ENCODE measurements at regions not wholly inside any gene's neighbourhood (a gene's known extent, or its start where the extent isn't known, plus 50 kb on each side); places are given as distances from the start of the nearest gene placed in this dataset.

DNA sequence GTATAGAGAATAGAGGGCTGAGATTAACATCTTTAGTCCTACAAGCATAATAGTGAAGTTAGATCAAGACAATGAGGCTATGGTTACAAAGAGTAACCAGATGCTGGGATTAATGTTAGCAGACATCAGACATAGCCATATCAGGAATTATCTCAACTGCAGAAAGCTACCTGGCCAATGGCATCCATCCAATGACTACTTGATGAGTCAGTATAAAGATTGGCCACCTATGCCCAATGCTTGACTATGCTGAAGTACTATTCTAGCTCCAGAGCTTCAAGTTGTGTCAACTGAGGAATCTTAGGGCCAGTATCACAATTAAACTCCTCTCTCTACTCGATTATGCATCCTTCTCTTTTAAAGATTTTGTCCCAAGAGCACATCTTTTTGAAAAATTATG, 541.4 kb downstream of the PRELID2 start:
- Histone ChIP-seq H3K9me3 (ENCODE audit: control insufficient read depth in 4 of 4, insufficient read depth in 3 of 4, low read length in 3 of 4) (peaks cover 0 to 2% (median 0%) of the 10 kb centered on the region in 4 donors), H3K4me3 (no peak overlapping the region), H3K27ac (ENCODE audit: low read depth in 1 of 2, low read length in 1 of 2) (no peak overlapping the region), H3K9ac (ENCODE audit: insufficient read depth in 1 of 2, low read length in 2 of 2) (no peak overlapping the region), H3K27me3 (ENCODE audit: control insufficient read depth in 3 of 3, insufficient read depth in 3 of 3, low read length in 2 of 3) (no peaks in the 10 kb centered on the region), H3K36me3 (ENCODE audit: control insufficient read depth in 4 of 4, insufficient read depth in 4 of 4, low read length in 4 of 4) (no peaks in the 10 kb centered on the region), H3K4me1 (ENCODE audit: control insufficient read depth in 5 of 5, insufficient read depth in 5 of 5, low read length in 5 of 5) (peaks cover 0 to 7% (median 0%) of the 10 kb centered on the region in 5 donors)
- TF ChIP-seq, protein P1, sequence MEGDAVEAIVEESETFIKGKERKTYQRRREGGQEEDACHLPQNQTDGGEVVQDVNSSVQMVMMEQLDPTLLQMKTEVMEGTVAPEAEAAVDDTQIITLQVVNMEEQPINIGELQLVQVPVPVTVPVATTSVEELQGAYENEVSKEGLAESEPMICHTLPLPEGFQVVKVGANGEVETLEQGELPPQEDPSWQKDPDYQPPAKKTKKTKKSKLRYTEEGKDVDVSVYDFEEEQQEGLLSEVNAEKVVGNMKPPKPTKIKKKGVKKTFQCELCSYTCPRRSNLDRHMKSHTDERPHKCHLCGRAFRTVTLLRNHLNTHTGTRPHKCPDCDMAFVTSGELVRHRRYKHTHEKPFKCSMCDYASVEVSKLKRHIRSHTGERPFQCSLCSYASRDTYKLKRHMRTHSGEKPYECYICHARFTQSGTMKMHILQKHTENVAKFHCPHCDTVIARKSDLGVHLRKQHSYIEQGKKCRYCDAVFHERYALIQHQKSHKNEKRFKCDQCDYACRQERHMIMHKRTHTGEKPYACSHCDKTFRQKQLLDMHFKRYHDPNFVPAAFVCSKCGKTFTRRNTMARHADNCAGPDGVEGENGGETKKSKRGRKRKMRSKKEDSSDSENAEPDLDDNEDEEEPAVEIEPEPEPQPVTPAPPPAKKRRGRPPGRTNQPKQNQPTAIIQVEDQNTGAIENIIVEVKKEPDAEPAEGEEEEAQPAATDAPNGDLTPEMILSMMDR (IDR thresholded peaks at IDR 0.05; ENCODE audit: control extremely low read depth, extremely low read depth), result no peak
- ATAC-seq (ENCODE audit: insufficient read depth, low FRiP score) (no peak), DNase-seq (no peak)
- 50 to 54% methylated on average over 1 of the region's 1 CpG for WGBS, 2 donors

GRCh38 chr5:145292278-145292677, 542.9 kb downstream of the PRELID2 start:
- WGBS, 2 donors, result 48 to 70% methylated on average over 3 of the region's 3 CpGs
- DNase-seq, result no peak
- ATAC-seq (ENCODE audit: insufficient read depth, low FRiP score), result no peak
- Histone ChIP-seq H3K36me3 (ENCODE audit: control insufficient read depth in 4 of 4, insufficient read depth in 4 of 4, low read length in 4 of 4) (no peaks in the 10 kb centered on the region), H3K27ac (ENCODE audit: low read depth in 1 of 2, low read length in 1 of 2) (no peak overlapping the region), H3K9ac (ENCODE audit: insufficient read depth in 1 of 2, low read length in 2 of 2) (no peak overlapping the region), H3K4me3 (no peak overlapping the region), H3K4me1 (ENCODE audit: control insufficient read depth in 5 of 5, insufficient read depth in 5 of 5, low read length in 5 of 5) (peaks cover 0 to 7% (median 0%) of the 10 kb centered on the region in 5 donors), H3K27me3 (ENCODE audit: control insufficient read depth in 3 of 3, insufficient read depth in 3 of 3, low read length in 2 of 3) (no peaks in the 10 kb centered on the region), H3K9me3 (ENCODE audit: control insufficient read depth in 4 of 4, insufficient read depth in 3 of 4, low read length in 3 of 4) (no peaks in the 10 kb centered on the region)
- TF ChIP-seq, protein P1 (IDR thresholded peaks at IDR 0.05; ENCODE audit: control extremely low read depth, extremely low read depth), result no peak

GRCh38 chr5:145283141-145283810, 551.9 kb downstream of the PRELID2 start:
- peak in 2 of 3 donors; percentile 52 to 53 for DNase-seq
- WGBS, 2 donors, result 61 to 71% methylated on average over 3 of the region's 3 CpGs
- peaks cover 0 to 11% (median 0%) of the 10 kb centered on the region in 5 donors for H3K4me1 ChIP-seq (ENCODE audit: control insufficient read depth in 5 of 5, insufficient read depth in 5 of 5, low read length in 5 of 5)

More at GRCh38 chr5:145283141-145283810, 551.9 kb downstream of the PRELID2 start:
- Histone ChIP-seq H3K9ac (ENCODE audit: insufficient read depth in 1 of 2, low read length in 2 of 2) (no peak overlapping the region), H3K36me3 (ENCODE audit: control insufficient read depth in 4 of 4, insufficient read depth in 4 of 4, low read length in 4 of 4) (no peaks in the 10 kb centered on the region), H3K9me3 (ENCODE audit: control insufficient read depth in 4 of 4, insufficient read depth in 3 of 4, low read length in 3 of 4) (no peaks in the 10 kb centered on the region), H3K4me3 (no peak overlapping the region), H3K27me3 (ENCODE audit: control insufficient read depth in 3 of 3, insufficient read depth in 3 of 3, low read length in 2 of 3) (no peaks in the 10 kb centered on the region), H3K27ac (ENCODE audit: low read depth in 1 of 2, low read length in 1 of 2) (no peak overlapping the region)
- ATAC-seq (ENCODE audit: insufficient read depth, low FRiP score), result no peak
- TF ChIP-seq, protein P1 (IDR thresholded peaks at IDR 0.05; ENCODE audit: control extremely low read depth, extremely low read depth), result no peak

All from lung (tissue), 11 donors.